ENCODE measurements at regions not wholly inside any gene's neighbourhood (a gene's known extent, or its start where the extent isn't known, plus 50 kb on each side); places are given as distances from the start of the nearest gene placed in this dataset.

DNA sequence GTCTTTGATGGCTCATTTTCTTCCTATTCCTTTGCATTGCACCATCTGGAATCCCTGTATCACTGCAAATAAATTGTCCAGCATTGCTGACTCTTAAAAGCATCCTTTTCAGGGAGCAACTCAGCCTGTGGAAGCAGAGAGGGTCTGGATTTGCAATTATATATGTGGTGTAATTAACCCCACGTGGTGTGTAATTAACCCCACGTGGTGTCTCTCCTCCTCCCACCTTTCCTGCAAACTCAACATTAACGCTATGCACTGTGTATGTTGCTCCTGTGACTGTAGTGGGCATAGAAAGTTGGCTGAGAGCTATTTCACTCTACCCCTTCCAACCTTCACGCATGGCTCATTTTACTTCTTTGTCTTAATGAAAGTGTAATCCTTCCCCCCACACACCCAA lies 689.0 kb upstream of the COBL start:
- TF ChIP-seq, protein P1, sequence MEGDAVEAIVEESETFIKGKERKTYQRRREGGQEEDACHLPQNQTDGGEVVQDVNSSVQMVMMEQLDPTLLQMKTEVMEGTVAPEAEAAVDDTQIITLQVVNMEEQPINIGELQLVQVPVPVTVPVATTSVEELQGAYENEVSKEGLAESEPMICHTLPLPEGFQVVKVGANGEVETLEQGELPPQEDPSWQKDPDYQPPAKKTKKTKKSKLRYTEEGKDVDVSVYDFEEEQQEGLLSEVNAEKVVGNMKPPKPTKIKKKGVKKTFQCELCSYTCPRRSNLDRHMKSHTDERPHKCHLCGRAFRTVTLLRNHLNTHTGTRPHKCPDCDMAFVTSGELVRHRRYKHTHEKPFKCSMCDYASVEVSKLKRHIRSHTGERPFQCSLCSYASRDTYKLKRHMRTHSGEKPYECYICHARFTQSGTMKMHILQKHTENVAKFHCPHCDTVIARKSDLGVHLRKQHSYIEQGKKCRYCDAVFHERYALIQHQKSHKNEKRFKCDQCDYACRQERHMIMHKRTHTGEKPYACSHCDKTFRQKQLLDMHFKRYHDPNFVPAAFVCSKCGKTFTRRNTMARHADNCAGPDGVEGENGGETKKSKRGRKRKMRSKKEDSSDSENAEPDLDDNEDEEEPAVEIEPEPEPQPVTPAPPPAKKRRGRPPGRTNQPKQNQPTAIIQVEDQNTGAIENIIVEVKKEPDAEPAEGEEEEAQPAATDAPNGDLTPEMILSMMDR (IDR thresholded peaks at IDR 0.05), result no peak
- no peak for TF ChIP-seq ZFX (IDR thresholded peaks at IDR 0.05; ENCODE audit: borderline replicate concordance)

All from 22Rv1 (cell line).